PFSK-1 (cell line): ENCODE measurements at regions not wholly inside any gene's neighbourhood (a gene's known extent, or its start where the extent isn't known, plus 50 kb on each side); places are given as distances from the start of the nearest gene placed in this dataset.

Experiments
- FOXP2 ChIP-seq: optimal IDR thresholded peaks from 2 replicates; pipeline ENCODE3; 2011; ENCODE audit warnings: borderline replicate concordance, control low read depth, inconsistent platforms; ENCODE audit not compliant: insufficient read depth; ENCODE audit errors: extremely low read length, extremely low read depth
- POLR2AphosphoS5 ChIP-seq: IDR thresholded peaks from 2 replicates; pipeline ENCODE4 v1.6.1; 2012; ENCODE audit warnings: low read depth, mild to moderate bottlenecking, control low read depth, low read length, moderate library complexity
- SIN3A ChIP-seq: IDR thresholded peaks from 2 replicates; pipeline ENCODE4 v1.6.1; 2012; ENCODE audit warnings: mild to moderate bottlenecking, low read length, moderate library complexity, borderline replicate concordance; ENCODE audit not compliant: insufficient read depth
- TAF1 ChIP-seq: IDR thresholded peaks from 2 replicates; pipeline ENCODE4 v1.6.1; 2012; ENCODE audit warnings: low read length, control low read depth, borderline replicate concordance; ENCODE audit not compliant: insufficient read depth
- TF ChIP-seq, protein P1 (sequence below), 2 experiments: IDR thresholded peaks; 2 replicates each; pipeline versions ENCODE4 v1.6.1 to v1.8.0; 2011 to 2012; ENCODE audit warnings: low read depth in 2 of 2, low read length in 2 of 2, control low read depth in 1 of 2, inconsistent platforms in 1 of 2, mild to moderate bottlenecking in 1 of 2, moderate library complexity in 1 of 2; ENCODE audit not compliant: insufficient read depth in 1 of 2

DNA sequence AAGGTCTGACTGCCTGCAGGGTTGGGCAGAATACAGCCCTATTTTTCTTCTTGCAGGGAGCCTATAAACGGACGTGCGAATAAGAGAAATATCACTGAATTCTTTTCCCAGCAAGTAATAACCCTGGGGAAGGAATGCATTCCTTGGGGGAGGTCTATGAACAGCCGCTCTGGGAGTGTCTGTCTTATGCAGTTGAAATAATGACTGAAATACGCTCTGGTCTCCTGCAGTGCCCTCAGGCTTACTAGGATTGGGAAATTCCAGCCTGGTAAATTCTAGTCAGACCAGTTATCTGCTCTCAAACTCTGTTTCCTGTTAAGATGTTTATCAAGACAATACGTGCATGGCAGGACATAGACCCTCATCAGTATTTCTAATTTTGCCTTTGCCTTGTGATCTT is 72.1 kb upstream of the FAM241A start:
- TF ChIP-seq SIN3A = no peak
- no peak for TF ChIP-seq POLR2AphosphoS5
- TF ChIP-seq TAF1 = no peak
- TF ChIP-seq, protein P1, sequence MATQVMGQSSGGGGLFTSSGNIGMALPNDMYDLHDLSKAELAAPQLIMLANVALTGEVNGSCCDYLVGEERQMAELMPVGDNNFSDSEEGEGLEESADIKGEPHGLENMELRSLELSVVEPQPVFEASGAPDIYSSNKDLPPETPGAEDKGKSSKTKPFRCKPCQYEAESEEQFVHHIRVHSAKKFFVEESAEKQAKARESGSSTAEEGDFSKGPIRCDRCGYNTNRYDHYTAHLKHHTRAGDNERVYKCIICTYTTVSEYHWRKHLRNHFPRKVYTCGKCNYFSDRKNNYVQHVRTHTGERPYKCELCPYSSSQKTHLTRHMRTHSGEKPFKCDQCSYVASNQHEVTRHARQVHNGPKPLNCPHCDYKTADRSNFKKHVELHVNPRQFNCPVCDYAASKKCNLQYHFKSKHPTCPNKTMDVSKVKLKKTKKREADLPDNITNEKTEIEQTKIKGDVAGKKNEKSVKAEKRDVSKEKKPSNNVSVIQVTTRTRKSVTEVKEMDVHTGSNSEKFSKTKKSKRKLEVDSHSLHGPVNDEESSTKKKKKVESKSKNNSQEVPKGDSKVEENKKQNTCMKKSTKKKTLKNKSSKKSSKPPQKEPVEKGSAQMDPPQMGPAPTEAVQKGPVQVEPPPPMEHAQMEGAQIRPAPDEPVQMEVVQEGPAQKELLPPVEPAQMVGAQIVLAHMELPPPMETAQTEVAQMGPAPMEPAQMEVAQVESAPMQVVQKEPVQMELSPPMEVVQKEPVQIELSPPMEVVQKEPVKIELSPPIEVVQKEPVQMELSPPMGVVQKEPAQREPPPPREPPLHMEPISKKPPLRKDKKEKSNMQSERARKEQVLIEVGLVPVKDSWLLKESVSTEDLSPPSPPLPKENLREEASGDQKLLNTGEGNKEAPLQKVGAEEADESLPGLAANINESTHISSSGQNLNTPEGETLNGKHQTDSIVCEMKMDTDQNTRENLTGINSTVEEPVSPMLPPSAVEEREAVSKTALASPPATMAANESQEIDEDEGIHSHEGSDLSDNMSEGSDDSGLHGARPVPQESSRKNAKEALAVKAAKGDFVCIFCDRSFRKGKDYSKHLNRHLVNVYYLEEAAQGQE (IDR thresholded peaks at IDR 0.05; ENCODE audit: insufficient read depth in 1 of 2, low read depth in 2 of 2, low read length in 2 of 2) = no peak
- TF ChIP-seq FOXP2 = no peak
